Stomach (tissue), 8 donors: ENCODE measurements at regions not wholly inside any gene's neighbourhood (a gene's known extent, or its start where the extent isn't known, plus 50 kb on each side); places are given as distances from the start of the nearest gene placed in this dataset.
A peak's percentile ranks its signal among the peaks of the same experiment; 100 is the strongest.

Source experiments
- DNase-seq, 2 donors: peaks; one replicate each; pipeline versions ENCODE4 v3.0.0 to v3.0.0-alpha.2; 2013 to 2019
- H3K27ac ChIP-seq, 5 donors: fragments of 200-600 bp in 4 of 5; sonication (generic) in 4 of 5; one replicate each; pipeline ENCODE4 v1.5.1; 2013 to 2019; ENCODE audit warnings: mild to moderate bottlenecking in 1 of 5, moderate library complexity in 1 of 5
- H3K27me3 ChIP-seq, 3 donors: fragments of 200-600 bp; sonication (generic); one replicate each; pipeline ENCODE4 v1.5.1; 2017 to 2019; ENCODE audit warnings: mixed run types in 1 of 3
- H3K36me3 ChIP-seq, 4 donors: fragments of 200-600 bp; sonication (generic); 1 replicate in 3 of 4; 2 replicates in 1 of 4; pipeline ENCODE4 v1.5.1; 2016 to 2019
- H3K4me1 ChIP-seq, 4 donors: fragments of 200-600 bp; sonication (generic); one replicate each; pipeline ENCODE4 v1.5.1; 2016 to 2019
- H3K4me3 ChIP-seq, 4 donors: fragments of 200-600 bp; sonication (generic) in 3 of 4; one replicate each; pipeline ENCODE4 v1.5.1; 2016 to 2019; ENCODE audit warnings: mild to moderate bottlenecking in 1 of 4
- H3K9me3 ChIP-seq, 4 donors: fragments of 200-600 bp; sonication (generic); one replicate each; pipeline ENCODE4 v1.5.1; 2016 to 2019
- CTCF ChIP-seq, 7 experiments: fragments of 450-650 bp in 4 of 7; fragments of 200-600 bp in 3 of 7; sonication (generic) in 3 of 7; IDR thresholded peaks; one replicate each; pipeline ENCODE4 v1.5.1; 2016 to 2019; ENCODE audit warnings: antibody characterized with exemption in 7 of 7, control low read depth in 2 of 7, mild to moderate bottlenecking in 1 of 7
- EP300 ChIP-seq: sonication (generic); formaldehyde crosslinking; IDR thresholded peaks from one replicate; pipeline ENCODE4 v1.6.1; 2017; ENCODE audit warnings: antibody characterized with exemption
- POLR2A ChIP-seq, 4 donors: fragments of 450-650 bp; IDR thresholded peaks; one replicate each; pipeline ENCODE4 v1.6.1; 2016; ENCODE audit warnings: antibody characterized with exemption in 4 of 4, control low read depth in 2 of 4, mild to moderate bottlenecking in 1 of 4, moderate library complexity in 1 of 4
- POLR2AphosphoS5 ChIP-seq, 3 donors: sonication (generic); formaldehyde crosslinking; IDR thresholded peaks; one replicate each; pipeline ENCODE4 v1.6.1; 2016; ENCODE audit warnings: antibody characterized with exemption in 3 of 3
- WGBS, 5 donors: extraction: QIAGEN DNeasy Blood & Tissue Kit in 3 of 5; methylation state at CpG; one replicate each; pipeline versions ENCODE4 v1.1.5 to v1.1.7; 2013 to 2018; 5-methylcytosine and 5-hydroxymethylcytosine counted together
- intact Hi-C: fragments of 100-400 bp; cut with DNase I; formaldehyde crosslinking; loops from one replicate; pipeline ENCODE4 v1.15.1; 2023; ENCODE audit warnings: low total_unique reads
- donor health status: healthy with polysubstance abuse.
- donor health status: Bipolar disorder and iron deficiency.
- donor health status: healthy.

DNA sequence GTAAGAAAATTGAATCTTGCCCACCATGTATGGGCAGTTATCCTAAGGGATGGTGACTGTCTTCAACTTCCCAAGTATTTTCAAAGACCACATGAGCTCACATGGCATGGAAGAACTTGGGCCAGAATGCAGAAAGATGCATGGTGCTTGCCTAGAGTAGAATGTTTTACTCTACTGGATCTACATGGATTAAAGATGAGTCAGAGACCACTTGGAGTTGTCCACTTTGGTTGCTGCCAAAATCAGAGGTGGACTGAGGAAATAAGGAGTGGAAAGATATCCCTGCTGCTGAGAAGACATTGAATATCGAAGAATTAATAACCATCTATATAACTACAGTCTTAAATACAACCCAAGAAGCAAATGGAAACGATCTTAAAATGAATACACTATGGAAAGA is 498.1 kb downstream of the NLGN4X start:
- Histone ChIP-seq H3K4me3 (no peak overlapping the region), H3K27ac (no peak overlapping the region), H3K27me3 (no peaks in the 10 kb centered on the region), H3K9me3 (peaks cover 0 to 8% (median 0%) of the 10 kb centered on the region in 4 donors), H3K4me1 (no peaks in the 10 kb centered on the region), H3K36me3 (no peaks in the 10 kb centered on the region)
- WGBS, 5 donors, result 36 to 77% (median 67%) methylated on average over 2 of the region's 2 CpGs
- no peak for DNase-seq
- TF ChIP-seq EP300 (no peak), POLR2A (IDR thresholded peaks at IDR 0.05) (no peak), CTCF (IDR thresholded peaks at IDR 0.05) (no peak), POLR2AphosphoS5 (IDR thresholded peaks at IDR 0.05) (no peak)
- intact Hi-C loops, result no loop called here

GRCh38 chrX:5726224-5726623 is 502.4 kb downstream of the NLGN4X start:
- intact Hi-C loops, result no loop called here
- Histone ChIP-seq H3K4me1 (no peaks in the 10 kb centered on the region), H3K36me3 (no peaks in the 10 kb centered on the region), H3K27ac (no peak overlapping the region), H3K27me3 (no peaks in the 10 kb centered on the region), H3K4me3 (no peak overlapping the region), H3K9me3 (no peaks in the 10 kb centered on the region)
- 75 to 88% (median 82%) methylated on average over 5 of the region's 5 CpGs for WGBS, 5 donors
- peak in 1 of 2 donors; percentile 8 for DNase-seq
- TF ChIP-seq EP300 (no peak), CTCF (IDR thresholded peaks at IDR 0.05) (no peak), POLR2A (IDR thresholded peaks at IDR 0.05) (no peak), POLR2AphosphoS5 (IDR thresholded peaks at IDR 0.05) (no peak)

DNA sequence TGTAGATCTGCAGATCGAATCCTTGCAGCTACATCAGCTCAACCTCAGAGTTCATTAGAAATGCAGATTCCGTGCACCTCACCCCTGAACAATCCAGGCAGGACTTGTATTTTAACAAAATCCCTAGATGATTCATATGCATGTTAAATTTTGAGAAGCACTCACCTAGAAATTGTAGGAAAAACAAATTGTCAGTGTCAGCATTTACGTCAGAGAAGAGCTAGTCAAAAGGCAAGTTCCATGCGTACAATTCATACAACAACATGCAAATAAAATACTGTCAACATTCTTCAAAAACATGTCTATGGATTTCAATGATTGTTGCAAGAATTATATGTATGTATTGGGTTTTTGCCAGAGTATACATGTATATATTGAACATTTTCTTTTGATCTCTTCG is 504.5 kb downstream of the NLGN4X start:
- H3K27me3 ChIP-seq, result no peaks in the 10 kb centered on the region
- H3K4me3 ChIP-seq, result no peak overlapping the region
- H3K9me3 ChIP-seq, result peaks cover 0 to 4% (median 0%) of the 10 kb centered on the region in 4 donors
- H3K4me1 ChIP-seq, result no peaks in the 10 kb centered on the region
- no peak overlapping the region for H3K27ac ChIP-seq
- no peak for DNase-seq
- no peaks in the 10 kb centered on the region for H3K36me3 ChIP-seq
- intact Hi-C loops, result no loop called here
- TF ChIP-seq POLR2AphosphoS5 (IDR thresholded peaks at IDR 0.05), result no peak
- no peak for TF ChIP-seq EP300
- no peak for TF ChIP-seq POLR2A (IDR thresholded peaks at IDR 0.05)
- no peak for TF ChIP-seq CTCF (IDR thresholded peaks at IDR 0.05)
- WGBS, 5 donors, result 79 to 88% (median 83%) methylated on average over 5 of the region's 5 CpGs

GRCh38 chrX:5718651-5719050 is 510.0 kb downstream of the NLGN4X start:
- Histone ChIP-seq H3K4me1 (no peaks in the 10 kb centered on the region), H3K4me3 (no peak overlapping the region), H3K9me3 (peaks cover 0 to 19% (median 0%) of the 10 kb centered on the region in 4 donors), H3K27ac (no peak overlapping the region), H3K36me3 (no peaks in the 10 kb centered on the region), H3K27me3 (no peaks in the 10 kb centered on the region)
- DNase-seq, result no peak
- WGBS, 5 donors, result 55 to 71% (median 69%) methylated on average over 3 of the region's 3 CpGs
- intact Hi-C loops, result no loop called here
- TF ChIP-seq POLR2AphosphoS5 (IDR thresholded peaks at IDR 0.05) (no peak), POLR2A (IDR thresholded peaks at IDR 0.05) (no peak), EP300 (no peak), CTCF (IDR thresholded peaks at IDR 0.05) (no peak)
